AG20443 (cell line): ENCODE measurements at regions not wholly inside any gene's neighbourhood (a gene's known extent, or its start where the extent isn't known, plus 50 kb on each side); places are given as distances from the start of the nearest gene placed in this dataset.
"Not testable (repeated sequence)": the region's sequence is repeated elsewhere in the genome, so short reads cannot be mapped to it uniquely, and the experiment has no call there.

Experiments used
- DNase-seq: peaks from one replicate; pipeline ENCODE4 v3.0.0; 2012; ENCODE audit warnings: low spot score, mixed read lengths

DNA sequence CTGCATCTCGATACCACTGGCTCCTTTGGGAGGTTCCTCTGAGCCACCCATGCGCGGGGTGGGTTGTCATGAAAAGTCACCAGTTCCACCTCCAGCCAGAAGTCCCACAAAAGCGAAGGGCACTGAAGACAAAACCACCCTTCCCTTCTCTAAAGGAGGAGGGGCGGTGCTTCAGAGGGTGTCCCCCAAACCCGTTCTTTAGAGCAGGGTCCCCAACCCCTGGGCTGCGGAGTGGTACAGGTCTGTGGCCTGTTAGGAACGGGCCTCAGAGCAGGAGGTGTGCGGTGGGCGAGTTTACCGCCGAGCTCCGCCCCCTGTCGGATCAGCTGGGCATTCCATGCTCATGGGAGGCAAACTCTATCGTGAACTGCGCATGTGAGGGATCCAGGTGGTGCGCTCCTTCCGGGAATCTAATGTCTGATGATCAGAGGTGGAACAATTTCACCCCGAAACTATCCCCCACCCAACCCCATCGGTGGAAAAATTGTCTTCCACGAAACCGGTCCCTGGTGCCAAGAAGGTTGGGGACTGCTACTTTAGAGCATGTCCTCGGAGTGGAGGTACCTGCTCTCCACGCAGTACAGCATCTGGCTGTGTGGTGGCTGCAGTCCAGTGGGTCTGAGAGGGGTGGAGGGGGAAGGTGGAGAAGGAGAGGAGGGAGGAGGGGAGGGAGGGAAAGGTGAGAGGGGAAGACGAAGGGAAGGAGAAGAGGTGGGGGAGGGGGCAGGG lies 72.9 kb upstream of the SEPTIN5 start:
- peak; percentile 50 for DNase-seq

DNA sequence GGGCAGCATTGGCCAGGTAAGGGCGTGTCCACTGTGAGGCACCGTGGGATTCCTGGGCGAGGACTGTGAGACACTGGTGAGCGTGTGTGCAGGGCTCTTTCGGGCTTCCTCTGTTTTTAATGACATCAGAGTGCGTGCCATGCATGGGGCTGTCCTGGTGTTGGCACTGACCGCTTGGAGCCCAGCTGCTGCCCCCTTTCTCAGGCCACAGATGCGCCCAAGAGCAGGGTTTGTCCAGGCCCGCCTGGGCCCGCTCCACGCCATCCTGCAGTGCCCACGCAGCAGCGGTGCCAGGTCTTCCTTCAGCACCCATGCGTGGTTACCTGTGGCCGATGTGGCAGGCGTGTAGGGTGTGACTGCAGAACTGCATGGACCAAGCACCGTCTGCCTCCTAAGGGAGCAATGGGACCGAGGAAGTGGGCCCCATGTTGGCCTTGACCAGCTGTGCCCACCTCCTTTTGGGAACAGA lies 72.3 kb upstream of the SEPTIN5 start:
- no peak for DNase-seq

DNA sequence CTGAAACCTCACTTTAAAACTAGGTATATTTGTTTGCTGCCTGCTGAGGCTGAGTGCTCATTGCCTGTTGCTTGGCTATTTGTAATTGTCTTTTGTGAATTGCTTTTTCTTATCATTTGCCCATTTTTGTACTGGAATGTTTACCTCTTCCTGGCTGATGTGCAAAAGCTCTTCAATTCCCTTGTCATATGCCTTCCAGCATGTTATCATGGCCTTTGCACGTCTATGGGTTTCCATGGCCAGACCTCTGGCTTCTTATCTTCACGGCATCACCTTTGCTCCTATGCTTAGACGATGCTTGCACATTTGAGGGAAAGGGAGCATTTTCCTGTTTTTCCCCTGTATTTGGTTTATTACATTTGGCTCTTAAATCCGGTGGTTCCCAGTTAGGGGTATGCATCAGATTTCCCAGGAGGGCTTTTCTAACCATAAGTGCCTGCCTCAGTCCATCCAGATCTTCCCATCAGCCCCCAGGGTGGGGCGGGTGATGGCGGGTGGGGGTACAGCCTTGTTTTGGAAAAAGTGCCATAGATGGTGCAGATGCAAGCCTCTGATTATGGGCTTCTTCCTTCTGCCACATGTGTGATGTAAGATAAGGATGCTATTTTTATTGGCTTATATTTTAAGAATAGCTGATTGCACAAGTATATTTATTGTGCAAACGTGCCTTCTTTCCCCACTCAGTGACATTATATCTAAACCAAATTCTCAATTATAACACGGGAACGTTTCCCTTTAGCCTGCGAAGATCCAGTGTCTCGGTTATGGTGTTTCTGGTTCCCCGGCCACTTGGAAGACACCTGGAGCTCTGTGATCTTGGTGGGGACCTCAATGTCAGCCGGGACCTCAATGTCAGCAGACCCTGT lies 70.6 kb upstream of the SEPTIN5 start:
- DNase-seq: no peak

DNA sequence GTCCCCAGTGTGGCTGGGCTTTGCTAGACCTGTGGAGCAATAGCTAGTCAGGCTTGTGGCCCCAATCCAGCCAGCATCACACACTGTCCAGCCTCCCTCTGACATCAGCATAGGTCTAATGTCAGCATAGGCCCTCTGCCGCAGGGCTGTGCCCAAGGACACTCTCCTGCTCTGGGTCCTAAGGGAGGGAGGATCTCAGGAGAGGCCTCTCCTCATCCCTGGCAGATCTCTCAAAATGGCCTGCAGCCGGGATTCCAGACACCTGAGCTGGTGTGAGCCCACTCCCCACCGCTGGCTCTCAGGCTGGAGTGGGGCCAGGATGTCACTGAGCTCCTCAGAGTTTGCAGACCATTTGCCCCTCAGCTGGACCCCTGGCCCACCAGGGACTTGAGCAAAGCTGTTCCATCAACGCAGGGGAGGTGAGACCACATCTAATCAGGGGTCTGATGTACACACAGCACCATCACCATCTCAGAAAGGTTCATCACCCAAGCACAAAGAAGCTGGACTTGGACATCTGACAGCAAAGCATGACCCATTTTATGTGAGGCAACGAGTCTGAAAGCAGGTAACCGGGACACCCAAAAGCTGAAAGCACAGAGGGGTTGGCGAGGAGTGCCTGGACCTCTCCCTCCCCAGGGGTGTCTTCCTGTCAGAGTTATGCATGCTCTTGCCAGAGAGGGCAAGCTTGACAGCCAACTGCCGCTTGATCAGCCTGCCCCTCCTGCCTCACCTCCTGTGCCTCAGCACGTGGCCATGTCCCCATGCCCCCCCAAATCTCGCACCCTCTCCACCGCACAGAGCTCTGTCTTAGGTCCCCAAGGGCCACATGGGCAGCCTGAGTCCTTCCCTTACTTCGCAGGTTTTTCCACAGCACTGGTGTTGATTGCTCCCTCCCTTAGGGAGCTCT lies 69.7 kb upstream of the SEPTIN5 start:
- DNase-seq: no peak

DNA sequence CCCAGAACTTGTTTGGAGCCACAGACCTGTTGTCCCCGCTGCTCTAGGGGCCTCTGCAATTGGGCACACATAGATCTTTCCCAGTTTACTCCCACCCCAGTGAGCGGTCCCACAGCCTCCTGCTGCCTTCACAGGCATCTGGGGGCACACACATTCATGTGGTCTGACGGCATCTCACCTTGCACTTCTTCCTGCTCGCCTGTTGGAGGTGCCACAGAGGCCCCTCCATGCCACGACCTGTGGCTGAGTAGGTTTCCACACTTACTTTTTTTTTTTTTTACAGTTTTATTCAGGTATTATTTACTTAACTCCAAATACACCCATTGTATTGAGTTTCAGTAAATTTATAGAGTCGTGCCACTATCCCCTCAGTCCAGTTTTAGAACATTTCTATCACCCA lies 68.9 kb upstream of the SEPTIN5 start:
- DNase-seq: no peak

DNA sequence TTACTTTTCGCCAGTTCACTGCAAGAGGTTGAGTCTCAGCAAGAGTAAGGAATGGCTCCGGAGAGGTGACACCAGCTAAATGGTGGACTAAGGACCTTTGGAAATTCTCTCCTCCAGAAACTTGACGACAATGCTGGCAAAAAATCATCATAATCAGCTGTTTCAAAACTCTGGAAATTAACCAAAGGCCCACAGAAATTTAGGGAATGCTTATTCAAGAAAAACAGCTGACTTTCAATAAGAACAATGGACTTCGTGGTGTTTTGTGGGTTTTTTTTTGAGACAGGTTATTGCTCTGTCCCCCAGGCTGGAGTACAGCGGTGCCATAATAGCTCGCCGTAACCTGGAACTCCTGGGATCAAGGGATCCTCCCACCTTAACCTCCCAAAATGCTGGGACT lies 68.4 kb upstream of the SEPTIN5 start:
- no peak for DNase-seq

DNA sequence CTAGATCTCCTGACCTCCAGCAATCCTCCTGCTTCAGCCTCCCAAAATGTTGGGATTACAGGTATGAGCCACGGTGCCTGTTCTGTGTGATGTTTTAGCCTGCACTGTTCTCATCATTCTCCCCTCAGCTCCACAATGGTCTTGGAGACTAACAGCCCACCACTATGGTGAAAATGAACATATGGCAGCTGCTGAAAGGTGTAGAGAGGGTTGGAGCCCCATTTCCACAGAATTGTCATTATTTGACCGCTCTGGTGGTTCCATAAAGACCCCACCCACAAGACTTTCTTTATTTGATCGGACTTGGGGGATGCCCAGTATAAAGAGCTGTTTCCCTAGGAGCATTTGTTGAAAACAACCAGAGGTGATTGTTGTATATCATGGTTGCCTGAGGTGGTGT lies 67.9 kb upstream of the SEPTIN5 start:
- DNase-seq: no peak

DNA sequence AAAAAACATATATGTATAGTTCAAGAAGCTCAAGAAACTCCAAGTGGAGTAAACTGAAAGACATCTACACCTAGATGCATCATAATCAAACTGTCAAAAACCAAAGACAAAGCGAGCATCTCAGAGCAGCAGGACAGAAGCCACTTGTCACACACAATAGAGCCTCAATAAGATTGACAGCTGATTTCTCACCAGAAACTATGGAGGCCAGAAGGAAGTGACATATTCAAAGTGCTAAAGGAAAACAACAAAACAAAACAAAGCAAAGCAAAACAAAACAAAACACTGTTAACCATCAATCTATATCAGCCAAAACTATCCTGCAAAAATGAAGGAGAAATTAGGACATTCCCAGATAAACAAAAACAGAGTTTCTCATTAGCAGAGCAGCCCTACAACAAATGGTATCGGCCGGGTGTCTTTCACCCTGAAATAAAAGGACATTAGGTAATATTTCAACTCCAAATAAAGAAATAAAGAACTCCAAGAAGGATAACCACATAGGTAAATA lies 65.8 kb upstream of the SEPTIN5 start:
- no peak for DNase-seq

DNA sequence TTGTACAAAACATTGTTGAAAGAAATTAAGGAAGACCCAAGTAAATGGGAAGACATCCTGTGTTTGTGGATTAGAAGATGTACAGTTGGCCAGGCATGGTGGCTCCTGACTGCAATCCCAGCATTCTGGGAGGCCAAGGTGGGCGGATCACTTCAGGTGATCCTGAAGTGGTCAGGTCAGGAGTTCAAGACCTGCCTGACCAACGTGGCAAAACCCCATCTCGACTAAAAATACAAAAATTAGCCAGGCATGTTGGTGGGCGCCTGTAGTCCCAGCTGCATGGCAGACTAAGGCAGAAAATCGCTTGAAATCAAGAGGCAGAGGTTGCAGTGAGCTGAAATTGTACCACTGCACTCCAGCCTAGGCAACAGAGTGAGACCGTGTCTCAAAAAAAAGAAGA lies 62.0 kb upstream of the SEPTIN5 start:
- no peak for DNase-seq

DNA sequence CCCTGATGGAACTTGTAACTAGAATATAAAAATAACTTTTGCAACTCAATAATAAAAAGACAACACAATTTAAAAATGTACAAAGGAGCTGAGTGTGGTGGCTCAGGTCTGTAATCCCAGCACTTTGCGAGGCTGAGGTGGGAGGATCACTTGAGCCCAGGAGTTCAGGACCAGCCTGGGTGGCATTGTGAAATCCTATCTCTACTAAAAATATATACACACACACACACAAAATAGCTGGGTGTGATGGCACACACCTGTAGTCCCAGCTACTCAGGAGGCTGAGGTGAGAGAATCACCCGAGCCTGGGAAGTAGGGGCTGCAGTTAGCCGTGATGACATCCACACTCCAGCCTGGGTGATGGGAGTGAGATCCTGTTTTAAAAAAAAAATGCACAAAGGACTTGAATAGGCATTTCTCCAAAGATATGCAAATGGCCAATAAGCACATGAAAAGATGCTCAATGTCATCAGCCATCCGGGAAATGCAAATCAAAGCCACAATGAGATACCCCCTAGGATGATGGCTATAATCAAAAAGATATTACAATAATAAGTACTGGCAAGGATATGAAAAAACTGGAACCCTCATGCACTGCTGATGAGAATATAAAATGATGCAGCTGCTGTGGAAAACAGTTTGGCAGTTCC lies 59.8 kb upstream of the SEPTIN5 start:
- no peak for DNase-seq

DNA sequence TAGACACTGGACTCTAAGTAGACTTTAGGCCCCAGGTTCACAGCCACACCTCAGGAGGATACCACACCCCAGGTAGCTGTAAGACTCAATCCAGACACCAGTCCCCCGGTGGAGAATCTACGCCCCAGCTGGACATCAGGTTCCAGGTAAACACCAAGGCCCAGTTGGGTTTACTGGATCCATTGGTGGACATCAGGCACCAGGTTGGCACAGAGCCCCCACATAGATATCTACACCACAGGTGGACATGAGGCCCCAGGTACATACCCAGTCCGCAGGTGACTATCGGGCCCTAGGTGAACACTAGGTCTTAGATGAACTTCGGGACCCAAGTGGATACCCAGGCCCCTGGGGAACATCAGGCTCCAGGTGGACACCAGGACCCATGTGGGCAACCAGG lies 58.9 kb upstream of the SEPTIN5 start:
- DNase-seq: no peak

DNA sequence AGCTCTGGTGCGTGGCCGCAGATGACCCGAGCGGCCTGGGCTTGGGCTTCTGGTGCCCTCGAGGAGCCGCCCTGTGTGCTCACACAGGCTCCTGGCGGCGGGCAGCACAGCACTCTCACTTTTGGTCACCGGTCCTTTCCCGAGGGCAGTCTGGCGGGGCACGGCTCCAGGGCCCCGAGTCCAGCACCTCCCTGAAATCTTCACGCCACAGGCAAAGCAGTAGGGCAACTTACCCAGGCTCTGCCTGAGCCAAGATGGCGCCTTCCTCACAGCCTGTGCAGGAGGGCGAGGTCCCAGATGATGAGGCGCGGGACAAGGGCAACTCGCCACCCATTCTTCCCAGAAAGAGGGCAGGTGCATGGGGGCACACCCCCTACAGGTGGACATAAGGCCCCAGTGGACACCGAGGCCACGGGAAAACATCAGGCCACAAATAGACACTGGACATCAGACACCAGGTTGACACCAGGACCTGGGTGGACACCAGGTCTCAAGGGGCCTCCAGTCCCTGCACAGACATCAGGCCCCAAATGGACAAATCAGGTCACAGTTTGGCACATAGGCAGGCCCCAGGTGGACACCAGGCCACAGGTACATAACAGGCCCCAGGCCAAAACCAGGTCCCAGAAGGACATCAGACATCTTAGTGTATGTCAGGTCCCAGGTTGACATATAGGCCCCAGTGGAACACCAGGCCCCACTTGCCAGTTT lies 57.6 kb upstream of the SEPTIN5 start:
- no peak for DNase-seq

DNA sequence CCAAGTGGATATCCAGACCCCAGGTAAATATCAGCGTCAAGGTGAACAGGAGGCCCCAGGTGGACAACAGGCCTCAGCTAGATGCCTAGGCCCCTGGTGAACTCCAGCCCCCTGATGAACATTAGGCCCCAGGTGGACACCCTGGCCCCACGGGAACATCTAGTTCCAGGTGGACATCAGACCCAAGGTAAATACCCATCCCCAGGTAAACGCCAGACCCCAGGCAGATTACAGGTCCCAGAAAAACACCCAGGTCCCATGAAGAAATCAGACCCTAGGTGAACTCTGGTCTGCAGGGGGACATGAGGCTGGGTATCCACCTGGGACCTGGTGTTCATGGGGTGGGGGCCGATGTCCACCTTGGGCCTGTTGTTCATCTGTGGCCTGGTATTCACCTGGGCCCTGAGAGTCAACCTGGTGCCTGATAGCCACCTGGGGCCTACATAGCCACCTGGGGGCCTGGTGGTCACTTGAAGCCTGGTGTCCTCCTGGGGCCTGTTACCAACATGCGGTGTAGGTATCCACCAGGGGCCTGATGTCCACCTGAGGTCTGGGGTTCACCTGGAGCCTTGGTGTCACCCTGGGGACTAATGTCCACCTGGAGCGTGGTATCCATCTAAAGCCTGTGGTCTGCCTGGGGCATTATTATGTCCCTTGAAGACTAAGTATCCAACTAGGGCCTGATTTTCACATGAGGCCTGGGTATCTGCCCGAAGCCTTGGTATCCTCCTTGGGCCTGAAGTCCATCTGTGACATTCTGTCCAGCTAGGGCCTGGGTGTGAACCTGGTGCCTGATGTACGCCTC lies 56.8 kb upstream of the SEPTIN5 start:
- DNase-seq: no peak

DNA sequence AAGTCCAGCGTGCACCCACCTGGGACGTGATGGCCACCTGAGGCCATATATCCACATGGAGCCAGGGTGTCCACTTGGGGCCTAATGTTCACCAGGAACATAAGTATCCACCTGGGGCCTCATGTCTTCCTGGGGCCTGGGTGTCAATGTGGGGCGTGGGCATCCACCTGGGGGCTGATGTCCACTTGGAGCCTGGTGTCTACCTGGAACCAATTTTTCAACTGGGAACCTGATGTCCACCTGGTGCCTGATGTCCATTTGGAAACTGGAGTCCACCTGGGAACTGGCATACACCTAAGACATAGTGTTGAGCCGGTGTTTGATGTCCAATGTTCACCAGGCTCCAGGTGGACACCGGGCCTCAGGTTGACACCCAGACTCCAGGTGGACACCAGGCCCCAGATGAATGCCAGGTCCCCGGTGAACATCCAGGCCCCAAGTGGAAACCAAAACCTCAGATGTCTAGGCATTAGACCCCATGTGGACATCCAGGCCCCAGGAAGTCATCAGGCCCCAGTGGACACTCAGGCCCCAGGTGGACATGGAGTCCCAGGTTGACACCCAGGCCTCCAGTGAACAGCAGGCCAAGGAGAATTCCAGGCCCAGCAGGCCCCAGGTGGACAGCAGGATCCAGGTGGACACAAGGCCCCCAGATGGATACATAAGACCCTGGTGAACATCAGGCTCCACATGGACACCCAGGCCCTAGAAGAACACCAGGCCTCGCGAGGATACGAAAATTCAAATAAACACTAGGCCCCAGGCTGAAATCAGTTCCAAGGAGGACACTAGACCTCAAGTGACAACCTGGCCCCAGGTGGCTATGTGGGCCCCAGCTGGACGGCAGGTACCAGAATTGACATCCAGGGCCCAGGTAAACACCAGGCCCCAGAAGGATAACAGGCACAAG lies 56.0 kb upstream of the SEPTIN5 start:
- DNase-seq: no peak

DNA sequence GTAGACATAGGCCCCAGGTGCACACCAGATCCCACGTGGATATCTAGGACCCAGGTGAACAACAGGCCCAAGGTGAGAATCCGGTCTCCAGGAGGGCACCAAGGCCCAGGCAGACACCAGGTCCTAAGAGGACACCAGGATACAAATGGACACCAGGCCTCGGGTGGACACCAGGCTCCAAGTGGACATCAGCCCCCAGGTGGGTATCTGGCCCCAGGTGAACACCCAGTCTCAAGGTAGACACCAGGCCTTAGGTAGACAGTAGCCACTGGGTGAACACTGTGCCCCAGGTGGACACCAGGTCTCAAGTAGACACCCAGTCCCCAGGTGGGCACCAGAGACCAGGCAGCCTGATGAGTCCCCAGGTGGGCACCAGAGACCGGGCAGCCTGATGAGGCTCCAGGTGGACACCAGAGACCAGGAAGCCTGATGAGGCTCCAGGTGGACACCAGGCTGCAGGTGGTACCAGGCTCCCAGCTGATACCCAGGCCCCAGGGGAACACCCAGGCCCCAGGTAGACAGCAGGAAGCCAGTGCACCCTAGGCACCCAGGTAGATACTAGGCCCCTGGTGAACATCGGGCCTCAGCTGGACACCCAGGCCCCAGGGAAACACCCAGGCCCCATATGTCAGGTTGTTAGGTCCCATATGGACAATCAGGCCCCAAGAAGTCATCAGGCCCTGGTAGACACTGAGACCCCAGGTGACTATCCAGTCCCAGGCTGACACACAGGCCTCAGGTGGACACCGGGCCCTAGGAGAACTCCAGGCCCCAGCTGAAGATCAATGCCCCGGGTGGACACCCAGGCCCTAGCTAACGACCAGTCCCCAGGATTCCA lies 55.1 kb upstream of the SEPTIN5 start:
- DNase-seq: no peak

DNA sequence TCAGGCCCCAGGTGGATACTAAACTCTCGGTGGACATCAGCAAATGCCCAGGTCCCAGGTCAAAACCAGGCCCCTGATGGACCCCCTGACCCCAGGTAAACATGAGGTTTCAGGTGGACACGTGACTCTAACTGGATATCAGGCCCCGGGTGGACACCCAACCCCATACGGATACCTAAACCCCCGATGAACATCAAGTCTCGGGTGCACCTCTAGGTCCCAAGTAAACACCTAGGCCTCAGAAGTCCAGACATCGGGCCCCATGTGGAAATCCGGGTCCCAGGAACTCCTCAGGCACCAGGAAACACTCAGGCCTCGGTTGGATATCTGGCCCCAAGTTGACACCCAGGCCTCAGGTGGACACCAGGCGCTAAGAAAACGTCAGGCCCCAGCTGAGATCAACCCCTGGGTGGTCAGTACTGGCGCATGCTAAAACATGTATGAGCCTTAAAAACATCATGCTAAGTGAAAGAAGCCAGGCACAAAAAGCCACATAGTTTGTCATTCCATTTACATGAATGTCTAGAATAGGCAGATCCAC lies 54.4 kb upstream of the SEPTIN5 start:
- DNase-seq: no peak

DNA sequence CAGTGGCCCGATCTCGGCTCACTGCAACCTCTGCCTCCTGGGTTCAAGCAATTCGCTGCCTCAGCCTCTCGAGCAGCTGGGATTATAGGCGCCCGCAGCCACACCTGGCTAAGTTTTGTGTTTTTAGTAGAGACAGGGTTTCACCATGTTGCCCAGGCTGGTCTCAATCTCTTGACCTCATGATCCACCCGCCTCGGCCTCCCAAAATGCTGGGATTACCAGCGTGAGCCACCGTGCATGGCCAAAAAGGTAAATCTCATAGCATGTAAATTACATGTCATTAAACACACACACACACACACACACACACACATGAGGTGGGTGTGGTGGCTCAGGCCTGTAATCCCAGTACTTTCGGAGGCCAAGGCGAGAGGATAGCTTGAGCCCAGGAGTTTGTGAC lies 53.7 kb upstream of the SEPTIN5 start:
- DNase-seq: not testable (repeated sequence)

DNA sequence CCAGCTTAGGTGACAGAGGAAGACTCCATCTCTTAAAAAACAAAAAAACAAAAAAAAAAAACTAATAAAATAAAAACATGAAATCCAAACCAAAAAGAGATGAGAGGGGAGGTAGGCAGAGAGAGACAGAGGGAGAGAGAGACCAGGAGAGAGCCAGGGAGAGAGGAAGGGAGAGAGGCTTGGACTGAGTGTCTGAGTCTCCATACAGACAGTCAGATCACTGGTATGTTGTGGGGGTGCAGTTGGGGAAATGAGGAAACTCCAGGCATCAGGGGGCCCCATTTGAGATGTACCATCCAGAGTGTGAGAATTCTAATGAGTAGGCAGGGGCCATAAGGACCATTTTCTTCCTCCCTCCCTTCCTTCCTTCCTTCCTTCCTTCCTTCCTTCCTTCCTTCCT lies 53.1 kb upstream of the SEPTIN5 start:
- DNase-seq: no peak
